HepG2 (cell line): ENCODE measurements at regions not wholly inside any gene's neighbourhood (a gene's known extent, or its start where the extent isn't known, plus 50 kb on each side); places are given as distances from the start of the nearest gene placed in this dataset.
A peak's percentile ranks its signal among the peaks of the same experiment; 100 is the strongest.

Experiments
- ATAC-seq: fragments of 200-7000 bp; cut with Tn5 transposase; 3 replicates; pipeline ENCODE4 v1.9.1; 2020; ENCODE audit warnings: mild to moderate bottlenecking, moderate library complexity
- BruUV-seq: library from RNA; stranded (reverse); fragments of 400-500 nt; replicated peaks from 2 replicates; lab custom pipeline; 2021; lab: Mats Ljungman, UMichigan
- CTCF ChIA-PET: fragments of 300-600 bp; formaldehyde crosslinking; extraction: SDS; loops from one replicate; lab custom pipeline; 2021; ENCODE audit warnings: low total read pairs, inconsistent platforms, low intra/inter-chr PET ratio; lab: Yijun Ruan, JAX
- POLR2A ChIA-PET: fragments of 350-600 bp; sonication (Branson Sonifier 250); formaldehyde crosslinking; loops from one replicate; lab custom pipeline; 2020; ENCODE audit warnings: antibody characterized with exemption, inconsistent platforms; lab: Yijun Ruan, JAX
- DNase-seq: peaks from one replicate; pipeline ENCODE4 v3.0.0-alpha.2; 2015; ENCODE audit warnings: low spot score
- FAIRE-seq: peaks from 3 replicates; lab custom pipeline; 2011; peaks lifted over from hg19 to GRCh38; lab: Jason Lieb, UNC
- H2AFZ ChIP-seq: one replicate; pipeline ENCODE4 v1.6.1; 2011; ENCODE audit warnings: low read length, inconsistent platforms
- H3K27ac ChIP-seq: fragments of 300-600 bp; 3 replicates; pipeline ENCODE4 v1.8.0; 2011; ENCODE audit warnings: mixed run types, mild to moderate bottlenecking, mixed read lengths, low read length, inconsistent platforms; ENCODE audit not compliant: insufficient read depth; ENCODE audit errors: extremely low read length
- H3K27me3 ChIP-seq, 2 experiments: fragments of 200-600 bp in 1 of 2; 2 replicates in 1 of 2; 3 replicates in 1 of 2; pipeline versions ENCODE4 v1.6.0 to v1.8.0; 2011; ENCODE audit warnings: low read length in 2 of 2, mild to moderate bottlenecking in 2 of 2, moderate library complexity in 2 of 2, inconsistent platforms in 1 of 2; ENCODE audit not compliant: insufficient read depth in 2 of 2, control insufficient read depth in 1 of 2
- H3K36me3 ChIP-seq, 2 experiments: fragments of 200-600 bp in 1 of 2; replicated peaks in 1 of 2; 2 replicates in 1 of 2; 3 replicates in 1 of 2; pipeline versions ENCODE4 v1.5.1 to v1.8.0; 2011; ENCODE audit warnings: low read length in 2 of 2, inconsistent platforms in 1 of 2; ENCODE audit not compliant: insufficient read depth in 2 of 2, control insufficient read depth in 1 of 2
- H3K4me1 ChIP-seq: 2 replicates; pipeline ENCODE4 v1.5.1; 2012; ENCODE audit warnings: low read length, inconsistent platforms; ENCODE audit not compliant: insufficient read depth
- H3K4me2 ChIP-seq: 2 replicates; pipeline ENCODE4 v1.6.0; 2011; ENCODE audit warnings: low read depth, low read length, inconsistent platforms
- H3K4me3 ChIP-seq, 3 experiments: fragments of 200-600 bp in 1 of 3; sonication (generic), shearing (Covaris generic) in 1 of 3; replicated peaks in 1 of 3; 2 replicates each; pipeline ENCODE4 v1.5.1; 2011 to 2016; ENCODE audit warnings: low read length in 3 of 3, inconsistent platforms in 2 of 3, low read depth in 2 of 3, mild to moderate bottlenecking in 2 of 3, control low read depth in 1 of 3, mixed read lengths in 1 of 3; ENCODE audit not compliant: insufficient read depth in 1 of 3
- H3K79me2 ChIP-seq: one replicate; pipeline ENCODE4 v1.6.1; 2011; ENCODE audit warnings: low read length, inconsistent platforms; ENCODE audit not compliant: insufficient read depth
- H3K9ac ChIP-seq: 2 replicates; pipeline ENCODE4 v1.6.0; 2011; ENCODE audit warnings: mild to moderate bottlenecking, low read depth, low read length, inconsistent platforms; ENCODE audit not compliant: insufficient read depth
- H3K9me3 ChIP-seq: 2 replicates; pipeline ENCODE4 v1.5.1; 2012; ENCODE audit warnings: mild to moderate bottlenecking, low read length
- H4K20me1 ChIP-seq: 2 replicates; pipeline ENCODE4 v1.6.0; 2011; ENCODE audit warnings: inconsistent platforms, mild to moderate bottlenecking, low read length, moderate library complexity; ENCODE audit not compliant: insufficient read depth
- ATRX ChIP-seq: sonication (generic); formaldehyde crosslinking; IDR thresholded peaks from 2 replicates; pipeline ENCODE4 v1.4.0; 2020; ENCODE audit warnings: missing genetic modification reagents, borderline replicate concordance
- MAFF ChIP-seq: IDR thresholded peaks from 2 replicates; pipeline ENCODE4 v1.6.1; 2011; ENCODE audit warnings: low read depth, low read length, improper control_type of control experiment
- MAFK ChIP-seq, 2 experiments: IDR thresholded peaks in 1 of 2; conservative IDR thresholded peaks in 1 of 2; 2 replicates each; pipeline ENCODE4 v1.6.1; 2011; ENCODE audit warnings: improper control_type of control experiment in 2 of 2, low read length in 2 of 2
- PRDM4 ChIP-seq: sonication (generic); formaldehyde crosslinking; IDR thresholded peaks from 2 replicates; pipeline ENCODE4 v1.9.0; 2021; ENCODE audit warnings: missing genetic modification reagents, borderline replicate concordance
- WGBS: methylation state at CpG from one replicate; pipeline ENCODE4 v1.1.6; 2017; ENCODE audit warnings: low lambda C conversion rate; 5-methylcytosine and 5-hydroxymethylcytosine counted together
- in situ Hi-C: cut with HindIII; loops from 2 replicates; pipeline ENCODE4 v1.10.0; 2017; ENCODE audit warnings: low pct_unique_long_range_greater_than_20kb; ENCODE audit not compliant: extremely low pct_ligation_motif_present
- intact Hi-C: fragments of 100-400 bp; cut with micrococcal nuclease; formaldehyde crosslinking; loops from one replicate; pipeline ENCODE4 v1.10.0; 2022; ENCODE audit not compliant: unreplicated experiment

GRCh38 chrX:42846741-42847140 is 68.8 kb upstream of the PPP1R2C start:
- Histone ChIP-seq H3K27me3 (no peaks in the 10 kb centered on the region), H3K79me2 (no peaks in the 10 kb centered on the region), H2AFZ (no peak overlapping the region), H3K9ac (no peak overlapping the region), H3K4me1 (no peaks in the 10 kb centered on the region), H3K36me3 (no peaks in the 10 kb centered on the region), H3K4me2 (no peak overlapping the region), H3K4me3 (no peak overlapping the region), H3K27ac (no peak overlapping the region), H4K20me1 (no peaks in the 10 kb centered on the region), H3K9me3 (no peaks in the 10 kb centered on the region)
- in situ Hi-C loops (no loop called here), intact Hi-C loops (no loop called here)
- POLR2A ChIA-PET, result no interaction called here
- no peak for TF ChIP-seq PRDM4 (CRISPR knock-in tag)
- no TSS peak for BruUV-seq
- ATAC-seq, result no peak
- CTCF ChIA-PET, result no interaction called here
- no peak for FAIRE-seq
- WGBS, result 0% methylated on average over 1 of the region's 1 CpG
- DNase-seq, result no peak

GRCh38 chrX:42855259-42855658 is 77.3 kb upstream of the PPP1R2C start:
- no TSS peak for BruUV-seq
- CTCF ChIA-PET, result no interaction called here
- no peak for DNase-seq
- H3K9ac ChIP-seq, result no peak overlapping the region
- TF ChIP-seq MAFK (conservative IDR thresholded peaks at IDR 0.05 in 1 of 2, IDR thresholded peaks at IDR 0.05 in 1 of 2; ENCODE audit: low read length in 2 of 2) (peak; percentile 62 to 88), ATRX (CRISPR knock-in tag) (no peak), MAFF (peak; percentile 79)
- TF ChIP-seq, all 625 proteins: peak for 2
- Histone ChIP-seq H3K4me2 (no peak overlapping the region), H3K27me3 (no peaks in the 10 kb centered on the region), H3K9me3 (no peaks in the 10 kb centered on the region), H3K36me3 (no peaks in the 10 kb centered on the region), H3K79me2 (no peaks in the 10 kb centered on the region), H3K4me1 (no peaks in the 10 kb centered on the region), H4K20me1 (no peaks in the 10 kb centered on the region), H3K27ac (no peak overlapping the region), H3K4me3 (no peak overlapping the region), H2AFZ (no peak overlapping the region)
- POLR2A ChIA-PET, result no interaction called here
- intact Hi-C loops, result no loop called here
- FAIRE-seq, result no peak
- in situ Hi-C loops, result no loop called here
- WGBS, result 2% methylated on average over 2 of the region's 2 CpGs
- no peak for ATAC-seq
